ENCODE measurements at regions not wholly inside any gene's neighbourhood (a gene's known extent, or its start where the extent isn't known, plus 50 kb on each side); places are given as distances from the start of the nearest gene placed in this dataset.

DNA sequence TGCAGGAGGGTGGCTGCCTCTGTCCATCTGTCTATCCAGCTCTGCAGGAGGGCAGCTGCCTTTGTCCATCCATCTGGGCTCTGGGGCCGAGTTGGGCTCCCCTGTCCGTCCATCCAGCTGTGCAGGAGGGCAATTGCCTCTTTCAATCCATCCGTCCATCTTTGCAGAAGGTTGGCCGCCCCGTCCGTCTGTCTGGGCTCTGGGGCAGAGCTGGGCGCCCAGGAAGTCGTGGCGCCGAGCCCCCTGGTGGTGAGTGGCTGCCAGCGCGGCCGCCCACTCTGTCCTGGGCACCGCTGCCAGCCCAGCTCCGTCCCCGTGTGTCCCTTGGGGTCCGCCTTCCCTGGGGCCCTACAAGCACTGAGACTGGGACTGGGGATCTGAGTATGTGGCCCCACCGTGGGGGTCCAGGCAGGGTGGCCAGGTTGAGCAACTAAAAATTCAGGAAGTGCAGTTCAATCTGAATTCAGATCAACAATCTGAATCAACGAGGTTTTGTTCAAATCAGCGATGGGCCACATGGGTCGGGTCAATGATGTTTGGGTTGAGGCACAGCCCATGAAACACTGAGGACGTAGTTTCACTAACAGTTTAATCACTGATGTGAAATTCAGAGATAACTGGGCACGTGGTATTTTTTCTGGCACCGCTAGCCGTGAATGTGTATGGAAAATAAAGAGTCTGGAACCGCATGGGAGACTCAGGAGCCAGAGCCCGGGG lies 99.1 kb upstream of the ACTRT2 start:
- 57% methylated on average over 27 of the region's 27 CpGs for WGBS, 2 donors
- ATAC-seq, result no peak
- no peak for DNase-seq

DNA sequence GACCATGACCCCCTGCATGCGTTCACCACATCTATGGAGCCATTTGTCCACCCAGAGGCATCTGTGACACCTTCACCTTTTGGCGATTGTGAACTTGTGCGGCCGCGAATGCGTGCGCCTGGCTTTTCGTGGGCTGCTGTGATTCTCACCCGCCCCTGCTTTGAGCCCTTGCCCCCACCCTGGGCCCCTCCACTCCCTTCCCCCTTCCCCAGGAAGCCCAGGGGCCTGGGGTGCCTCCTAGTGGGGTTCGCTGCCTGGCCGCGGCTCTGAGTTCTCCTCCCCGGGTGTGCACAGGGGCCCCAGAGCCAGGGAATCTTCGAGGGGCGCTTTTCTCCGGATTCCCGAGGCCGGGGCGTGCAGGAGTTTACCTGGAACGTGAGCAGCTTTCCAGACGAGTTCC lies 97.9 kb upstream of the ACTRT2 start:
- intact Hi-C loops (cut with DNase I), result no loop called here
- Histone ChIP-seq H3K4me1 (peaks cover 0 to 4% (median 0%) of the 10 kb centered on the region in 9 donors), H3K4me3 (no peak overlapping the region), H3K36me3 (no peaks in the 10 kb centered on the region), H3K27me3 (peaks cover 0 to 45% (median 24%) of the 10 kb centered on the region in 7 donors), H3K27ac (no peak overlapping the region), H3K9me3 (no peaks in the 10 kb centered on the region)
- DNase-seq, result no peak
- no peak for ATAC-seq
- 81 to 82% methylated on average over 21 of the region's 21 CpGs for WGBS, 2 donors
- TF ChIP-seq, protein P1, sequence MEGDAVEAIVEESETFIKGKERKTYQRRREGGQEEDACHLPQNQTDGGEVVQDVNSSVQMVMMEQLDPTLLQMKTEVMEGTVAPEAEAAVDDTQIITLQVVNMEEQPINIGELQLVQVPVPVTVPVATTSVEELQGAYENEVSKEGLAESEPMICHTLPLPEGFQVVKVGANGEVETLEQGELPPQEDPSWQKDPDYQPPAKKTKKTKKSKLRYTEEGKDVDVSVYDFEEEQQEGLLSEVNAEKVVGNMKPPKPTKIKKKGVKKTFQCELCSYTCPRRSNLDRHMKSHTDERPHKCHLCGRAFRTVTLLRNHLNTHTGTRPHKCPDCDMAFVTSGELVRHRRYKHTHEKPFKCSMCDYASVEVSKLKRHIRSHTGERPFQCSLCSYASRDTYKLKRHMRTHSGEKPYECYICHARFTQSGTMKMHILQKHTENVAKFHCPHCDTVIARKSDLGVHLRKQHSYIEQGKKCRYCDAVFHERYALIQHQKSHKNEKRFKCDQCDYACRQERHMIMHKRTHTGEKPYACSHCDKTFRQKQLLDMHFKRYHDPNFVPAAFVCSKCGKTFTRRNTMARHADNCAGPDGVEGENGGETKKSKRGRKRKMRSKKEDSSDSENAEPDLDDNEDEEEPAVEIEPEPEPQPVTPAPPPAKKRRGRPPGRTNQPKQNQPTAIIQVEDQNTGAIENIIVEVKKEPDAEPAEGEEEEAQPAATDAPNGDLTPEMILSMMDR (IDR thresholded peaks at IDR 0.05), result no peak

More for the DNA sequence above, 99.1 kb upstream of the ACTRT2 start:
- H3K27ac ChIP-seq, result no peak overlapping the region
- no peaks in the 10 kb centered on the region for H3K36me3 ChIP-seq
- no peaks in the 10 kb centered on the region for H3K9me3 ChIP-seq
- no peak overlapping the region for H3K4me3 ChIP-seq
- intact Hi-C loops (cut with DNase I), result no loop called here
- H3K27me3 ChIP-seq, result peaks cover 0 to 38% (median 24%) of the 10 kb centered on the region in 7 donors
- TF ChIP-seq, protein P1 (IDR thresholded peaks at IDR 0.05), result peak; percentile 18 to 66 (median 45)
- H3K4me1 ChIP-seq, result peaks cover 0 to 4% (median 0%) of the 10 kb centered on the region in 9 donors

DNA sequence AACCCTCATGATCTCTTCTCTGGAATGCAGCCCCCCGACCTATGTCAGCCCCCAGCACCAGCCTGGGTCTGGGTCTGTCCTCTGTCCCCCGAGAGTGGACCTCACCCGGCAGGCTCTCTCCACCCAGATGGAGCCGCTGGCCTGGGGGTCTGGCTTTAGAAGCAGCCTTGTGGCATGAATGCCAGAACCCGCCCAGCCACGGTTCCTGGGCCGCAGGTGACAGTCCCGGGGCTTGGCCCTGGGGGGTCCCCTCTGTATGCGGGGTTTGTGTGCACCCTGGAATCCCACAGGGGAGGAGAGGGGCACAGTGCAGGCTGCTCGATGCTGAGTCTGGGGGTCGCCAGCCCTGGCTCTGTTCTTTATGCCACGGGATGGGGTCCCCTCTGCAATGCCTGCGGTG lies 96.0 kb upstream of the ACTRT2 start:
- Histone ChIP-seq H3K27ac (no peak overlapping the region), H3K4me3 (no peak overlapping the region), H3K27me3 (peaks cover 0 to 53% (median 24%) of the 10 kb centered on the region in 7 donors), H3K4me1 (peaks cover 0 to 4% (median 0%) of the 10 kb centered on the region in 9 donors), H3K36me3 (no peaks in the 10 kb centered on the region), H3K9me3 (no peaks in the 10 kb centered on the region)
- DNase-seq (no peak), ATAC-seq (peak in 1 of 8 donors; percentile 6)
- TF ChIP-seq, protein P1 (IDR thresholded peaks at IDR 0.05), result no peak
- 88 to 93% methylated on average over 13 of the region's 13 CpGs for WGBS, 2 donors
- intact Hi-C loops (cut with DNase I), result no loop called here

- DNase-seq (peak; percentile 16 to 35), ATAC-seq (peak in 6 of 8 donors; percentile 5 to 56 (median 40))
- H3K27me3 ChIP-seq, result peaks cover 0 to 59% (median 24%) of the 10 kb centered on the region in 7 donors
- intact Hi-C loops (cut with DNase I), result no loop called here
- no peaks in the 10 kb centered on the region for H3K36me3 ChIP-seq
- 31 to 35% methylated on average over 10 of the region's 10 CpGs for WGBS, 2 donors
- no peaks in the 10 kb centered on the region for H3K9me3 ChIP-seq
- H3K4me3 ChIP-seq, result no peak overlapping the region
- H3K27ac ChIP-seq, result no peak overlapping the region
- TF ChIP-seq, protein P1 (IDR thresholded peaks at IDR 0.05), result no peak
- peaks cover 0 to 4% (median 0%) of the 10 kb centered on the region in 9 donors for H3K4me1 ChIP-seq
Measured at GRCh38 chr1:2925918-2926317, 95.3 kb upstream of the ACTRT2 start.
